ENCODE measurements at regions not wholly inside any gene's neighbourhood (a gene's known extent, or its start where the extent isn't known, plus 50 kb on each side); places are given as distances from the start of the nearest gene placed in this dataset.

GRCh38 chr19:30672926-30673325 lies 300.7 kb downstream of the ZNF536 start:
- DNase-seq, result no peak

GRCh38 chr19:30671622-30672051 lies 299.5 kb downstream of the ZNF536 start:
- no peak for DNase-seq

- no peak for DNase-seq
These were observed 299.1 kb downstream of the ZNF536 start for GRCh38 chr19:30671367-30671619.

- no peak for DNase-seq
These were observed 298.6 kb downstream of the ZNF536 start for GRCh38 chr19:30670562-30671366.

- DNase-seq, result no peak
These were observed 297.8 kb downstream of the ZNF536 start for GRCh38 chr19:30670011-30670329.

- peak; percentile 31 for DNase-seq
These were observed 297.3 kb downstream of the ZNF536 start for GRCh38 chr19:30669329-30670010.

GRCh38 chr19:30668521-30669155 lies 296.5 kb downstream of the ZNF536 start:
- DNase-seq, result no peak

GRCh38 chr19:30667746-30668145 lies 295.6 kb downstream of the ZNF536 start:
- no peak for DNase-seq

GRCh38 chr19:30667227-30667626 lies 295.0 kb downstream of the ZNF536 start:
- no peak for DNase-seq

GRCh38 chr19:30666301-30666803 lies 294.2 kb downstream of the ZNF536 start:
- DNase-seq, result peak; percentile 14

GRCh38 chr19:30665449-30665848 lies 293.3 kb downstream of the ZNF536 start:
- no peak for DNase-seq

- DNase-seq, result no peak
These were observed 291.5 kb downstream of the ZNF536 start for GRCh38 chr19:30663611-30664174.

GRCh38 chr19:30662211-30662861 lies 290.2 kb downstream of the ZNF536 start:
- no peak for DNase-seq

- no peak for DNase-seq
These were observed 287.5 kb downstream of the ZNF536 start for GRCh38 chr19:30659638-30660037.

GRCh38 chr19:30656520-30657100 lies 284.4 kb downstream of the ZNF536 start:
- DNase-seq, result no peak

GRCh38 chr19:30653646-30654386 lies 281.6 kb downstream of the ZNF536 start:
- no peak for DNase-seq

- DNase-seq, result no peak
These were observed 280.6 kb downstream of the ZNF536 start for GRCh38 chr19:30652751-30653150.

GRCh38 chr19:30651691-30652090 lies 279.5 kb downstream of the ZNF536 start:
- DNase-seq, result no peak

- DNase-seq, result no peak
These were observed 278.9 kb downstream of the ZNF536 start for GRCh38 chr19:30651066-30651465.

- no peak for DNase-seq
These were observed 277.9 kb downstream of the ZNF536 start for GRCh38 chr19:30649934-30650614.

Measured in activated T-cell treated with anti-CD3 and anti-CD28 coated beads for 4 hours (primary cell).